B cell (primary cell): ENCODE measurements at regions not wholly inside any gene's neighbourhood (a gene's known extent, or its start where the extent isn't known, plus 50 kb on each side); places are given as distances from the start of the nearest gene placed in this dataset.
"Not testable (repeated sequence)": the region's sequence is repeated elsewhere in the genome, so short reads cannot be mapped to it uniquely, and the experiment has no call there.

Source experiments
- CTCF ChIP-seq: fragments of 200-600 bp; IDR thresholded peaks from one replicate; pipeline ENCODE4 v1.8.0; 2022; ENCODE audit warnings: antibody characterized with exemption, mild to moderate bottlenecking
- EZH2 ChIP-seq: IDR thresholded peaks from 2 replicates; pipeline ENCODE4 v1.6.1; 2012; ENCODE audit warnings: borderline replicate concordance, low read depth, mild to moderate bottlenecking, moderate library complexity, low read length; ENCODE audit not compliant: insufficient read depth, poor library complexity, severe bottlenecking

GRCh38 chr21:18756272-18756671 lies 352.7 kb upstream of the TMPRSS15 start:
- TF ChIP-seq CTCF, EZH2: not testable (repeated sequence)
